PFSK-1 (cell line): ENCODE measurements at regions not wholly inside any gene's neighbourhood (a gene's known extent, or its start where the extent isn't known, plus 50 kb on each side); places are given as distances from the start of the nearest gene placed in this dataset.

Source experiments
- POLR2AphosphoS5 ChIP-seq: IDR thresholded peaks from 2 replicates; pipeline ENCODE4 v1.6.1; 2012; ENCODE audit warnings: low read depth, mild to moderate bottlenecking, control low read depth, low read length, moderate library complexity
- REST ChIP-seq, 2 experiments: IDR thresholded peaks; 2 replicates each; pipeline versions ENCODE4 v1.6.1 to v1.8.0; 2011 to 2012; ENCODE audit warnings: low read depth in 2 of 2, low read length in 2 of 2, control low read depth in 1 of 2, inconsistent platforms in 1 of 2, mild to moderate bottlenecking in 1 of 2, moderate library complexity in 1 of 2; ENCODE audit not compliant: insufficient read depth in 1 of 2

DNA sequence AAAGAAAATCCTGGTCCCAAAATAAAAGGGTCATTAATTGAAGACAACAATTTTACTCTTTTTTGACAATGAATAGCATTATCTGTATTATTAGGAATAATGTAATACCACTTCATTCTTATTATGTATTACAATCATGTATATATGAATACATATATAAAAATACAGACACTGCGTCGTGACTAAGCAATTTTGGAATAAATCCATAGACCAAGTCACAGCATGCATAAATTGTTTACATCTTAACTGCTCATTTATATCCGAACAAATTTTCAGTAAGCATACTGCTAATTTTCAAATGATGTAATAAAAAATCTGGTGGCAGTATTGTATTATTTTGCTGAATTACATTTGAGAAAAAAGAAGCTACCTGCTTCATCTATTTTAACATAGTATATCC, 321.6 kb upstream of the PITX2 start:
- TF ChIP-seq REST (IDR thresholded peaks at IDR 0.05; ENCODE audit: insufficient read depth in 1 of 2, low read depth in 2 of 2, low read length in 2 of 2) (no peak), POLR2AphosphoS5 (no peak)
